Muscle layer of colon (tissue), 2 donors: ENCODE measurements at regions not wholly inside any gene's neighbourhood (a gene's known extent, or its start where the extent isn't known, plus 50 kb on each side); places are given as distances from the start of the nearest gene placed in this dataset.

ENCODE experiments used
- H3K27ac ChIP-seq: one replicate; pipeline ENCODE4 v1.7.0; 2013; ENCODE audit warnings: low read depth, mild to moderate bottlenecking, low read length, moderate library complexity
- H3K27me3 ChIP-seq, 2 donors: one replicate each; pipeline ENCODE4 v1.7.0; 2013; ENCODE audit warnings: low read length in 2 of 2, mild to moderate bottlenecking in 2 of 2; ENCODE audit not compliant: insufficient read depth in 2 of 2, control insufficient read depth in 1 of 2
- H3K36me3 ChIP-seq: one replicate; pipeline ENCODE4 v1.7.0; 2013; ENCODE audit warnings: mild to moderate bottlenecking, low read length; ENCODE audit not compliant: insufficient read depth
- H3K4me1 ChIP-seq: one replicate; pipeline ENCODE4 v1.7.0; 2013; ENCODE audit warnings: mild to moderate bottlenecking, low read length; ENCODE audit not compliant: insufficient read depth
- H3K4me3 ChIP-seq, 2 donors: one replicate each; pipeline ENCODE4 v1.7.0; 2013; ENCODE audit warnings: low read length in 2 of 2, low read depth in 1 of 2, mild to moderate bottlenecking in 1 of 2, moderate library complexity in 1 of 2
- H3K9ac ChIP-seq: one replicate; pipeline ENCODE4 v1.7.0; 2013; ENCODE audit warnings: low read length
- H3K9me3 ChIP-seq: one replicate; pipeline ENCODE4 v1.7.0; 2013; ENCODE audit warnings: mild to moderate bottlenecking, low read length
- donor health status: abdominal sarcoma.
- donor health status: Adenocarcinoma of cecum.

DNA sequence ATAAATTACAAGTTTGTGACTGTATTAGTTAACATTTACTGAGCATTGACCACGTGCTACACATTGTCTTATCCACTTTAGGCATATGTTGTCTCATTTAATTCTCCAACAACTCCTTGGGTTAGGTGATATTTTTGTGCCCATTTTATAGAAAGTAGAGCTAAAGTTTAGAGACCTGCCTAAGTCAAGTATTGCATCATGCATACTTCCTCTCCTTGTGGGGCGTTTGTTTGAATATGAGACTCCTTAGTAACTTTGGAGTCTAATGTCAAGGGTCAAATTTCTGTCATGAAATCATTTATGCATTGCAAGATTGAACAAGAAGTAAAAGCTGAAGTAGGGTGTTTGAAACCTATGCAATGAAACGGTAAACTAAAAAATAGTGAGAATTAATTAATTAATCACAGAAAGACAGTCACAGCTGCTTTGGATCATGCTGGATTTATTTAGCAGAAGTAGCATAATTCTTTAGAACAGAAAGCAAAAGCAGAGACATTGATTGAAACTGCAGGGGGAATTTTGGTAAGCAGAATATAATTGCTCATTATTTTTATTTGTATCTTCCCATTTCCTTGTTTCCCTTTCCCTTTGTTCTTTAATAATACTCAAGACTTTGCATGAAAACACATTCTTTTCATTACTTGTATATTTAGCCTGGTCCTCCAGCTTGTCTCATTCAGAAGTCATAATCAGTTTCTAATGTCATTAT is 1374.4 kb upstream of the GJE1 start:
- Histone ChIP-seq H3K4me1 (no peaks in the 10 kb centered on the region), H3K4me3 (no peak overlapping the region), H3K9me3 (no peaks in the 10 kb centered on the region), H3K36me3 (no peaks in the 10 kb centered on the region), H3K27me3 (no peaks in the 10 kb centered on the region), H3K27ac (no peak overlapping the region), H3K9ac (no peak overlapping the region)

DNA sequence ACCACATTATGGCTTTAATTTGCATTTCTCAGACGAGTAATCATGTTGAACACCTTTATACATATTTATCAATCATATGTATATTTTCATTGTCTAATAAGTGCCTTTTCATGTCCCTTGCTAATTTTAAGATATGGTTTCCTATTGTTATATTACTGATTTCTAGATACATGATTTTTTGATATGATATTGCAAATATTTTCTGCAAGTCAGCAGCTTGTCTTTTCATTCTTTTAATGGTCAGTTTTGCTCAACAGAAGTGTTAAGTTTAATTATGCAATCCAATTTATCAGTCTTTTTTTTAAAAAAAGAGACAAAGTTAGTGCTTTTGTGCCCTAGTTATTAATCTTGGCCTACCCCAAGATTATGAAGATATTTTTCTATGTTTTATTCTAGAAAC is 1377.8 kb upstream of the CITED2 start:
- no peak overlapping the region for H3K4me3 ChIP-seq
- H3K36me3 ChIP-seq = no peaks in the 10 kb centered on the region
- H3K27ac ChIP-seq = no peak overlapping the region

DNA sequence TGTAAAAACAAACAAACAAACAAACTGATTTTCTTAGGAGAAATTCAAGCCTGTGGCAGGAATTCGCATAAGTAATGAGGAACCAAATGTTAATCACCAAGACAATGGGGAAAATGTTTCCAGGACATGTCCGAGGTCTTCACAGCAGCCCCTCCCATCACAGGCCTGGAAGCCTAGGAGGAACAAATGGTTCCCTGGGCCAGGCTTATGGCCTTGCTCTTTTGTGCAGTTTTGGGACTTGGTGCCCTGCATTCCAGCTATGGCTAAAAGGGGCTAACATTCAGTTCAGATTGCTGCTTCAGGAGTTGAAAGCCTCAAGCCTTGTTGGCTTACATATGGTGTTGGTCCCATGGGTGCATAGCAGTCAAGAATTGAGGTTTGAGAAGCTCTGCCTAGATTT is 1372.7 kb upstream of the CITED2 start:
- Histone ChIP-seq H3K27ac (no peak overlapping the region), H3K27me3 (no peaks in the 10 kb centered on the region), H3K9me3 (no peaks in the 10 kb centered on the region), H3K9ac (no peak overlapping the region), H3K4me1 (no peaks in the 10 kb centered on the region), H3K4me3 (no peak overlapping the region), H3K36me3 (no peaks in the 10 kb centered on the region)

More for the DNA sequence above, 1377.8 kb upstream of the CITED2 start:
- H3K27me3 ChIP-seq = no peaks in the 10 kb centered on the region
- no peaks in the 10 kb centered on the region for H3K9me3 ChIP-seq
- H3K9ac ChIP-seq = no peak overlapping the region
- H3K4me1 ChIP-seq = no peaks in the 10 kb centered on the region

DNA sequence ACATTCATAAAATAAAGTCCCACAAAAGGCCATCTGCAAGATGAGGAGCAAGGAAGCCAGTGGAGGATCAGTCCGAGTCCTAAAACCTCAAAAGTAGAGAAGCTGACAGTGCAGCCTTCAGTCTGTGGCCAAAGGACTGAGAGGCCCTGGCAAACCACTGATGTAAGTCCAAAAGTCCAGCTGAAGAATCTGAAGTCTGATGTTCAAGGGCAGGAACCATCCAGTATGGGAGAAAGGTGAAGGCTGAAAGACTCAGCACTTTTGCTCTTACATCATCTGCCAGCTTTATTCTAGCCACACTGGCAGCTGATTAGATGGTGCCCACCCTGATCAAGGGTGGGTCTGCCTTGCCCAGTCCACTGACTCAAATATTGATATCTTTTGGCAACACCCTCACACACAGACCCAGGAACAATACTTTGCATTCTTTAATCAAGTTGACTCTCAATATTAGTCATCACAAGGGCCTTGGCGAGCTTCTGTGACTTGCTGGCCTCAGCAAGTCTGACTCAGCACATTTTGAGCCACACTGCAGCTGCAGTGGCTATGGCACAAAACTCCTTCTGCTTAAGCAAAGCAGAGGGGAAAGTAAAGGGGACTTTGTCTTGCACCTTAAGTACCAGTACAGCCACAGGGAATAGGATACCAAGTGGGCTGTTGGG is 1370.3 kb upstream of the CITED2 start:
- no peaks in the 10 kb centered on the region for H3K27me3 ChIP-seq
- no peaks in the 10 kb centered on the region for H3K4me1 ChIP-seq
- H3K9ac ChIP-seq = no peak overlapping the region
- no peaks in the 10 kb centered on the region for H3K9me3 ChIP-seq
- H3K4me3 ChIP-seq = no peak overlapping the region
- H3K36me3 ChIP-seq = no peaks in the 10 kb centered on the region
- H3K27ac ChIP-seq = no peak overlapping the region

DNA sequence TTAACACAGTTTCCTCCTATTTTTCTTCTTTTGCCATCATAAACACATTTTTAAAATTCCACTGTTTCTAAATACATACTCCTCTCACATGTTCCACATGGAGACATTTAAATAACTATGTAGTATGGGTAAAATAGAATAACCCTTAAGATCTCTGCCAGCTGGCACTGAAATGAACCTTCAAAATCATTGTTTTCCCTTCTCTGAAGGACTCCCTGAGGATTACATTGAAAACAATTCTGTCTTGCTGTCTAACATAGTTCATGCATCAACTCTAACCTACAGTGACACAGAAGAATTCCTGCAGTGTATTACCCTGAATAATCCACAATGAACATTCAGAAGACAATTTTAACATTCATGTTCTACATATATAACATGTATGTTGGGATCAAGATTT is 1361.8 kb upstream of the CITED2 start:
- Histone ChIP-seq H3K36me3 (no peaks in the 10 kb centered on the region), H3K9ac (no peak overlapping the region), H3K9me3 (no peaks in the 10 kb centered on the region), H3K27me3 (no peaks in the 10 kb centered on the region), H3K27ac (no peak overlapping the region), H3K4me3 (no peak overlapping the region), H3K4me1 (no peaks in the 10 kb centered on the region)

DNA sequence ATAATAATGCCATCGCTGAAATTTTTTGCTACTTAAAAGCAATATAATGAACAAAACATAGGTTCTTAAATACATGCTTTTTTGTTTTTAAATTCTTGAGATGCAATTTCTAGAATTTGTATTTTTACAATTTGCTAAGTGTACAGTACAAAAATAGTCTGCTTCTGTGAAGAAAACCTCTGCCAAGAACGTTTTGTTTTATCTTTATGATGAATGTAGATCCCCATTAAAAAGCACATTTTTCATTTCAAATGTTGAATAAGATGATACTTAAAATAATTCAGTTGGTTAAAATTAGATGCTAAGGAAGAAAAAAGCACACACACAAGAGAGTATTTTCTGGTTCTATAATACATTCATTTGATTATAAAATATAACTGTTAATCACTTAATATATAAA is 1358.5 kb upstream of the CITED2 start:
- Histone ChIP-seq H3K4me3 (no peak overlapping the region), H3K27me3 (no peaks in the 10 kb centered on the region), H3K27ac (no peak overlapping the region), H3K9ac (no peak overlapping the region), H3K4me1 (no peaks in the 10 kb centered on the region), H3K9me3 (no peaks in the 10 kb centered on the region), H3K36me3 (no peaks in the 10 kb centered on the region)

DNA sequence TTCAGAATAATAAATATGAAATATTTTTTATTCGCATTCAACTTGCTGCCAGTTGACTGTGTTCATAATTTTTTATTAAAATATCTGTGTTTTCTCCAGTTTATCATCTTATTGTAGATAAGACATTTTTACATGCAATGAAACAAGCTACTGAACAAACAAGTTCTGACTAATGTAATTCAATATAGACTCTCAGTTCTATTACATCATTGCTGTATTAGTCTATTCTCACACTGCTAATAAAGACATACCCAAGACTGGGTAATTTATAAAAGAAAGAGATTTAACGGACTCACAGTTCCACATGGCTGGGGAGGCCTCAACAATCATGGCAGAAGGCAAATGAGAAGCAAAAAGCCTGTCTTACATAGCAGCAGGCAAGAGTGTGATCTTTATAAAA is 1357.7 kb upstream of the CITED2 start:
- H3K4me3 ChIP-seq = no peak overlapping the region
- no peaks in the 10 kb centered on the region for H3K9me3 ChIP-seq
- no peaks in the 10 kb centered on the region for H3K36me3 ChIP-seq
- no peaks in the 10 kb centered on the region for H3K4me1 ChIP-seq
- H3K27me3 ChIP-seq = no peaks in the 10 kb centered on the region
- no peak overlapping the region for H3K27ac ChIP-seq
- H3K9ac ChIP-seq = no peak overlapping the region

DNA sequence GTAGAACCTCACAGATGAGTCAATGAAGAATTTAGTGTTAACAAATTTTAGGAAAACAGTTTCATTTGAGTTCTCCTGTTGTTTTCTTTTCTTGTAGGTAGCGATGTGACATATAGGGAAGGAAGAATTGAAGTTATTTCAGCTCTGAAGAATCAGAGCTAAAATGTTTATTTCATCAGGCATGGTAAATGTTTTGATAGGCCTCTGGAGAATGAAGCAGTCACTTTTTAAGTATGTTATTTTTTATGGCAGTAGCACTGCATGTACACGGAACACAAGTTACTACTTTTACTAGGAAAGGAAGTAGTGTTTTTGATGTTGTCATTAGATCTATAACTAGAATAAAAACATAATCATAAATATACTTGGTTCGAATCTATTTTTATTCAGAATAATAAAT is 1357.3 kb upstream of the CITED2 start:
- no peaks in the 10 kb centered on the region for H3K9me3 ChIP-seq
- H3K27me3 ChIP-seq = no peaks in the 10 kb centered on the region
- no peaks in the 10 kb centered on the region for H3K36me3 ChIP-seq
- H3K4me3 ChIP-seq = no peak overlapping the region
- no peaks in the 10 kb centered on the region for H3K4me1 ChIP-seq
- H3K9ac ChIP-seq = no peak overlapping the region
- H3K27ac ChIP-seq = no peak overlapping the region

DNA sequence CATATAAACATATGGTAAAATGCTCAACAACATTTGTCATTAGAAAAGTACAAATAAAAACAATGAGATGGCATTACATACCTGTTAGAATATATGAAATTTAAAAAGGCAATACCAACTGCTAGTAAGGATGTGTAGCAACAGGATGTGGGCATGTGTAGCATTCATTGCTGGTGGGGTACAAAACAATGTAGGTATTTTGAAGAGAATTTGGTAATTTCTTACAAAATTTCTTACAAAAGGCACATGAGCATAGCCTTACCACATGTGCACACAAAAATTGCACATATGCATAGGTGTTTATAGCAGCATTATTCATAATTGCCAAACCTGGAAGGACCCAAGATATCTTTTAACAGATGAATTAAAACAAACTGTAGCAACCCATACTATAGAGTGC is 1355.1 kb upstream of the CITED2 start:
- Histone ChIP-seq H3K4me3 (no peak overlapping the region), H3K4me1 (no peaks in the 10 kb centered on the region), H3K9ac (no peak overlapping the region), H3K36me3 (no peaks in the 10 kb centered on the region), H3K9me3 (no peaks in the 10 kb centered on the region), H3K27ac (no peak overlapping the region), H3K27me3 (no peaks in the 10 kb centered on the region)

DNA sequence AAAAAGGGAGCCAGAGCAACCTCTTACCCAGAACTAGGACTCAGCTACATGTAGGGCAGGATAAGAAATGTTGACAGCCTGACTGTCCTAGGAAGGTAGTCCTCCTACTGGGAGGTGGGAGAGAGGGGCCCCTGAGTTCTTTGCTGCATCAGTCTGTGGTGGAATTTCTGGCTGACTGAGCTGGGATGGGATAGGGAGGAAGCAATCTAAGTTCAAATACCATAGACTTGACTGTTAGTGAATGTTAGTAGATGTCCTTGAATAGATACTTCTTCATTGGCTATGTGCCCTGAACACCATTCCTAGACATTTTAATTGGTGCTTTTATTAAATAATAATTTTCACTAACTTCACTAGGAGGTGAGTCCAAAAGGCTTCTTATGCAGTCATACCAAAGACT is 1343.6 kb upstream of the CITED2 start:
- H3K9me3 ChIP-seq = no peaks in the 10 kb centered on the region
- H3K27me3 ChIP-seq = no peaks in the 10 kb centered on the region
- no peaks in the 10 kb centered on the region for H3K36me3 ChIP-seq
- H3K9ac ChIP-seq = no peak overlapping the region
- no peak overlapping the region for H3K27ac ChIP-seq
- H3K4me1 ChIP-seq = no peaks in the 10 kb centered on the region
- H3K4me3 ChIP-seq = no peak overlapping the region

DNA sequence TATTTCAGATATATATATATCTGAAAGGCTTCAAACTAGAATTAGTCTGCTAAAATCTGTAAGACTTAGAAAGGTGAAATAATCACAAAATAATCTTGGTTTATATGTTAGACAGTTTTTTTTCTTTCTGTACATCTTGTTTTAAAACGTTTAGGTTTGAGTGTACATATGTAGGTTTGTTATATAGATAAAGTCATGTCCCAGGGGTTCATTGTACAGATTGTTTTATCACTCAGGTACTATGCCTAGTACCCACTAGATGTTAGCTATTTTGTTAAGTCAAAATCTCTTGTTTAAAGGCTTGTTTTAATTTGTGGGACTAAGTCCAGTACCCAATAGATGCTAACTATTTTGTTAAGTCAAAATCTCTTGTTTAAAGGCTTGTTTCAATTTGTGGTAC is 1339.0 kb upstream of the CITED2 start:
- Histone ChIP-seq H3K27ac (no peak overlapping the region), H3K4me1 (no peaks in the 10 kb centered on the region), H3K9me3 (no peaks in the 10 kb centered on the region), H3K9ac (no peak overlapping the region), H3K27me3 (no peaks in the 10 kb centered on the region), H3K36me3 (no peaks in the 10 kb centered on the region), H3K4me3 (no peak overlapping the region)

DNA sequence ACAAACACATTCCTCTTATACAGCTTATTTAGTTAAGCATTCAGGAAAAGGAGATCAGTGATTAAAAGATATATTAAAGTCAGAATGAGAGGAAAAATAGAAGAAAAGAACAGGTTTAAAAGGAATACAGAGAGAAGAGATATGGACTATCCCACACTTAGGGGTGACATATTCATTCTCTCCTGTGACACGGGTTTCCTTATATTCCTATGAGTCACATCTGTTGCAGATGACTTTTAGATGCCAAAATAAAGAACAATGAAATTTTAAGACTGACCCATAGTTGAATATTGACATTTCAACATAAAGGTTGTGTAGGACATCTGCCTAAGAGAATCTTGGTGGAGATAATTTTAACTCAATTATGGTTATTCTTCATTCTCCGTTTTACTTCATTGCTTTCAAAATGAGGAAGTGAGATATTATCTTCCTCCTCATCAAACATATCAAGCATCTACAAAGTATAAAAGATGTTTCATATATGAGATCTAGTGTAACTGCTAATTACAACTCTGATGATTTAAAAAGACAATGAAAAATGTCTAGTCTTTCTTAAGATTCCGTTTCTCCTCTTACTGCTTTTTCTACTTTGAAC is 1336.7 kb upstream of the CITED2 start:
- Histone ChIP-seq H3K4me3 (no peak overlapping the region), H3K27me3 (no peaks in the 10 kb centered on the region), H3K9ac (no peak overlapping the region), H3K4me1 (no peaks in the 10 kb centered on the region), H3K27ac (no peak overlapping the region), H3K36me3 (no peaks in the 10 kb centered on the region), H3K9me3 (no peaks in the 10 kb centered on the region)
